Limb (tissue), 2 donors: ENCODE measurements at regions not wholly inside any gene's neighbourhood (a gene's known extent, or its start where the extent isn't known, plus 50 kb on each side); places are given as distances from the start of the nearest gene placed in this dataset.
"Not testable (repeated sequence)": the region's sequence is repeated elsewhere in the genome, so short reads cannot be mapped to it uniquely, and the experiment has no call there.

ENCODE experiments used
- DNase-seq, 2 donors: peaks; one replicate each; pipeline ENCODE4 v3.0.0-alpha.2; 2016; ENCODE audit errors: extremely low spot score in 2 of 2

GRCh38 chr11:95444309-95445241, 213.6 kb upstream of the SESN3 start:
- no peak for DNase-seq

GRCh38 chr11:95443386-95443785, 212.4 kb upstream of the SESN3 start:
- DNase-seq: no peak

GRCh38 chr11:95442531-95443050, 211.6 kb upstream of the SESN3 start:
- DNase-seq: no peak

- DNase-seq: no peak
Measured at GRCh38 chr11:95435628-95436353, 204.8 kb upstream of the SESN3 start.

GRCh38 chr11:95435192-95435591, 204.2 kb upstream of the SESN3 start:
- DNase-seq: no peak

GRCh38 chr11:95434489-95435057, 203.6 kb upstream of the SESN3 start:
- DNase-seq: no peak

GRCh38 chr11:95434009-95434408, 203.0 kb upstream of the SESN3 start:
- no peak for DNase-seq

GRCh38 chr11:95432714-95433503, 201.9 kb upstream of the SESN3 start:
- no peak for DNase-seq

GRCh38 chr11:95429376-95429907, 198.4 kb upstream of the SESN3 start:
- DNase-seq: no peak

- no peak for DNase-seq
Measured at GRCh38 chr11:95426823-95427462, 195.9 kb upstream of the SESN3 start.

- DNase-seq: no peak
Measured at GRCh38 chr11:95419915-95420314, 188.9 kb upstream of the SESN3 start.

GRCh38 chr11:95418916-95419315, 187.9 kb upstream of the SESN3 start:
- DNase-seq: no peak

- no peak for DNase-seq
Measured at GRCh38 chr11:95417832-95418231, 186.8 kb upstream of the SESN3 start.

GRCh38 chr11:95415837-95416304, 184.9 kb upstream of the SESN3 start:
- no peak for DNase-seq

- DNase-seq: no peak
Measured at GRCh38 chr11:95414217-95414616, 183.2 kb upstream of the SESN3 start.

- DNase-seq: no peak
Measured at GRCh38 chr11:95413761-95414160, 182.8 kb upstream of the SESN3 start.

GRCh38 chr11:95413021-95413420, 182.0 kb upstream of the SESN3 start:
- no peak for DNase-seq

GRCh38 chr11:95412074-95412473, 181.1 kb upstream of the SESN3 start:
- DNase-seq: no peak

- DNase-seq: not testable (repeated sequence)
Measured at GRCh38 chr11:95410707-95411106, 179.7 kb upstream of the SESN3 start.

GRCh38 chr11:95406271-95406670, 175.3 kb upstream of the SESN3 start:
- no peak for DNase-seq
